Upper lobe of right lung (tissue), 1 donor: ENCODE measurements at regions not wholly inside any gene's neighbourhood (a gene's known extent, or its start where the extent isn't known, plus 50 kb on each side); places are given as distances from the start of the nearest gene placed in this dataset.

ENCODE experiments used
- ATAC-seq: fragments of 200-7000 bp; cut with Tn5 transposase; one replicate; pipeline ENCODE4 v1.9.1; 2020; ENCODE audit warnings: mild to moderate bottlenecking, moderate library complexity
- DNase-seq: peaks from one replicate; pipeline ENCODE4 v3.0.0-alpha.2; 2020
- H3K27ac ChIP-seq: fragments of 200-600 bp; one replicate; pipeline ENCODE4 v1.8.0; 2022
- H3K27me3 ChIP-seq: fragments of 200-600 bp; one replicate; pipeline ENCODE4 v1.8.0; 2022; ENCODE audit warnings: mild to moderate bottlenecking
- H3K36me3 ChIP-seq: fragments of 200-600 bp; one replicate; pipeline ENCODE4 v1.8.0; 2022
- H3K4me1 ChIP-seq: fragments of 200-600 bp; one replicate; pipeline ENCODE4 v1.8.0; 2022
- H3K4me3 ChIP-seq: fragments of 200-600 bp; one replicate; pipeline ENCODE4 v1.8.0; 2022; ENCODE audit warnings: mild to moderate bottlenecking
- H3K9me3 ChIP-seq: fragments of 200-600 bp; one replicate; pipeline ENCODE4 v1.8.0; 2022
- intact Hi-C: fragments of 100-400 bp; cut with DNase I; formaldehyde crosslinking; loops from one replicate; pipeline ENCODE4 v1.11.0; 2022
- TF ChIP-seq, protein P1 (sequence below): fragments of 200-600 bp; IDR thresholded peaks from one replicate; pipeline ENCODE4 v1.8.0; 2022; ENCODE audit warnings: antibody characterized with exemption
- donor health status: DM: no; HTN: yes; CAD: no; lungs with severe emphysema.

DNA sequence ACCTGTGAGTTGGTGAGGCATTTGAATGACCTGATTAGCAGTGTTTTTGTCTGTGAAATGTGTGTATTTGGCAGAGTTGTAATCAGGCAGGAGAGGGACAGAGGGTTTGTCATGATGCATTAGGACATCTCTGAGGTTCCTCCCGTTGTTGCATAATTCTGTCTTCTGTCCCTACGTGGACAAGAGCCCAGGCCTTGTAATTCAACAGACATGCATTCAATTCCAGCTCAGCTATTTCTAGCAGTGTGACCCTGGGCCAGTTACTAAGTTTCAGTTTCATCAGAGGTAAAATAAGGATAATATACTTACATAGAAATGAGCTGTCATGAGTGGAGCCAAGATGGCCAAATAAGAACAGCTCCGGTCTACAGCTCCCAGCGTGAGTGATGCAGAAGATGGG, 208.6 kb downstream of the SLC38A4 start:
- no peak for DNase-seq
- H3K4me1 ChIP-seq = no peaks in the 10 kb centered on the region
- ATAC-seq = peak; percentile 53
- H3K27me3 ChIP-seq = no peaks in the 10 kb centered on the region
- H3K36me3 ChIP-seq = no peaks in the 10 kb centered on the region
- no peak overlapping the region for H3K4me3 ChIP-seq
- H3K27ac ChIP-seq = no peak overlapping the region
- no peaks in the 10 kb centered on the region for H3K9me3 ChIP-seq
- intact Hi-C loops = no loop called here
- TF ChIP-seq, protein P1, sequence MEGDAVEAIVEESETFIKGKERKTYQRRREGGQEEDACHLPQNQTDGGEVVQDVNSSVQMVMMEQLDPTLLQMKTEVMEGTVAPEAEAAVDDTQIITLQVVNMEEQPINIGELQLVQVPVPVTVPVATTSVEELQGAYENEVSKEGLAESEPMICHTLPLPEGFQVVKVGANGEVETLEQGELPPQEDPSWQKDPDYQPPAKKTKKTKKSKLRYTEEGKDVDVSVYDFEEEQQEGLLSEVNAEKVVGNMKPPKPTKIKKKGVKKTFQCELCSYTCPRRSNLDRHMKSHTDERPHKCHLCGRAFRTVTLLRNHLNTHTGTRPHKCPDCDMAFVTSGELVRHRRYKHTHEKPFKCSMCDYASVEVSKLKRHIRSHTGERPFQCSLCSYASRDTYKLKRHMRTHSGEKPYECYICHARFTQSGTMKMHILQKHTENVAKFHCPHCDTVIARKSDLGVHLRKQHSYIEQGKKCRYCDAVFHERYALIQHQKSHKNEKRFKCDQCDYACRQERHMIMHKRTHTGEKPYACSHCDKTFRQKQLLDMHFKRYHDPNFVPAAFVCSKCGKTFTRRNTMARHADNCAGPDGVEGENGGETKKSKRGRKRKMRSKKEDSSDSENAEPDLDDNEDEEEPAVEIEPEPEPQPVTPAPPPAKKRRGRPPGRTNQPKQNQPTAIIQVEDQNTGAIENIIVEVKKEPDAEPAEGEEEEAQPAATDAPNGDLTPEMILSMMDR = no peak

GRCh38 chr12:46610754-46611153, 215.0 kb downstream of the SLC38A4 start:
- no peaks in the 10 kb centered on the region for H3K9me3 ChIP-seq
- TF ChIP-seq, protein P1 = no peak
- intact Hi-C loops = no loop called here

GRCh38 chr12:46609674-46610073, 216.1 kb downstream of the SLC38A4 start:
- Histone ChIP-seq H3K9me3 (no peaks in the 10 kb centered on the region), H3K4me3 (no peak overlapping the region), H3K36me3 (no peaks in the 10 kb centered on the region), H3K27ac (no peak overlapping the region), H3K4me1 (peaks cover 12% of the 10 kb centered on the region), H3K27me3 (no peaks in the 10 kb centered on the region)
- DNase-seq (no peak), ATAC-seq (no peak)
- TF ChIP-seq, protein P1 = no peak
- intact Hi-C loops = no loop called here

More at GRCh38 chr12:46610754-46611153, 215.0 kb downstream of the SLC38A4 start:
- ATAC-seq (no peak), DNase-seq (no peak)
- no peaks in the 10 kb centered on the region for H3K27me3 ChIP-seq
- H3K36me3 ChIP-seq = no peaks in the 10 kb centered on the region
- H3K4me3 ChIP-seq = no peak overlapping the region
- H3K4me1 ChIP-seq = peaks cover 12% of the 10 kb centered on the region
- no peak overlapping the region for H3K27ac ChIP-seq

DNA sequence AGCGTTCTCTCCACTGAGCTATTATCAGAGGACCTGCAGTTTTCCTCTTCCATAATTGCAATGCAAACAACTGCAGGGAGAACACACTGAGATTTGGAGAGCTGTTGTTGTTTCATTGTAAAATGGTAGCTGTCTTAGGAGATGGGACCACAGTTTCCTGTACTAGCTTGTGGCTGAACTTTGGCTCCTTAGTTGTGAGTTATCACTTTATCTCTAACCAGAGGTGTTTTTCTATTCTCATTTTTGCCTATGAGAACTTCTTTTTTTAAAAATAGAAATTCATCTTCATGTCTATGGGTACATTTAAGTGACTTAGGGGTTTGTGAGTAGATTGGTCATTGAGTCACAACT, 216.5 kb downstream of the SLC38A4 start:
- Histone ChIP-seq H3K4me1 (peaks cover 12% of the 10 kb centered on the region), H3K27me3 (no peaks in the 10 kb centered on the region), H3K4me3 (no peak overlapping the region), H3K27ac (no peak overlapping the region), H3K36me3 (no peaks in the 10 kb centered on the region), H3K9me3 (no peaks in the 10 kb centered on the region)
- TF ChIP-seq, protein P1 = no peak
- DNase-seq = no peak
- intact Hi-C loops = no loop called here
- ATAC-seq = no peak

DNA sequence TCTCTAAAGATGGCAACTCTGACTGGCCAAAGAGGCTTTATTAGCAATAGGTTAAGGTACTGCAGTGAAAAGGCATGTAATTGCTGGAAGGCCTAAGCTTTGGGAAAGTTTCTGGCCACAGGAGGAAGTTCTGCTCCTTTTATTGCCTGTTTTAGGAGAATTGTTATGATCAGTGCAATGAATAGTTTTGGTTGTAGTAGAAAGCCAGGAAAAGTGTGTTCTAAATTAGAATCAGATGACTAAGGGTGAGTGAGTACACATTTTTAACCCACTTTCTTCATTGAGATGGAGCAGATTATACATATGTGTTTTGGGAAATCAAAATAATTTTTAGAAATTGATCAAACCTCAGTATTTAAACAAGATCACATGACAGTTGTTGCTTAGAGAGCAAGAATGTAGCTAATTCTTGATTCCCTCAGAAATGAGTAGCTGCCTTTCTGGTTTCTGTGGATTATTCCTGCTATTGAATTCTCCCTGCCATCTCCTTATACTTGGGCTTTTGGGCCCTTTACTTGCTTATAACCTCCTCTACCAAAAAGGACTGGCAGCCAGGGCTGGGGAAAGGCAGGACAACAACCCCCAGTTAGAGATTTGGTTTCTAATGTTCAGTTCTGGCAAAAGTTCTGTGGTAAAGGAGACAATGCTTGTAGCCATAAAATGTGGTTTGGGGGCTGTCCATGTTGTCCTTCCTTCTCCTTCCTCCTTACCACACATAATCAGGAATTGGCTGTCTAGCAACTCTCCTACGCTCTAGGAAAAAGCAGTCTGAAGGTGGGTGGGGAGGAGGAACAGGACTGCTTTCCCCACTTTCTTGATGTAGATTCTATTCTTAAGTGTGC, 217.1 kb downstream of the SLC38A4 start:
- H3K4me3 ChIP-seq = no peak overlapping the region
- TF ChIP-seq, protein P1 = no peak
- intact Hi-C loops = no loop called here
- no peak overlapping the region for H3K27ac ChIP-seq
- ATAC-seq = peak; percentile 14
- H3K4me1 ChIP-seq = peaks cover 12% of the 10 kb centered on the region
- H3K27me3 ChIP-seq = no peaks in the 10 kb centered on the region
- no peak for DNase-seq
- H3K36me3 ChIP-seq = no peaks in the 10 kb centered on the region
- no peaks in the 10 kb centered on the region for H3K9me3 ChIP-seq

GRCh38 chr12:46604684-46605083, 221.1 kb downstream of the SLC38A4 start:
- no peak for ATAC-seq
- Histone ChIP-seq H3K4me3 (no peak overlapping the region), H3K9me3 (no peaks in the 10 kb centered on the region), H3K4me1 (peaks cover 12% of the 10 kb centered on the region), H3K27me3 (no peaks in the 10 kb centered on the region), H3K36me3 (no peaks in the 10 kb centered on the region), H3K27ac (no peak overlapping the region)
- TF ChIP-seq, protein P1 = no peak
- intact Hi-C loops = no loop called here
- no peak for DNase-seq
